GM18508 (cell line): ENCODE measurements at regions not wholly inside any gene's neighbourhood (a gene's known extent, or its start where the extent isn't known, plus 50 kb on each side); places are given as distances from the start of the nearest gene placed in this dataset.

Experiments used
- ATAC-seq: cut with Tn5 transposase; IDR thresholded peaks from one replicate; pipeline ENCODE4 v1.9.1; 2021; ENCODE audit warnings: moderate number of reproducible peaks; ENCODE audit not compliant: insufficient read depth, unreplicated experiment

DNA sequence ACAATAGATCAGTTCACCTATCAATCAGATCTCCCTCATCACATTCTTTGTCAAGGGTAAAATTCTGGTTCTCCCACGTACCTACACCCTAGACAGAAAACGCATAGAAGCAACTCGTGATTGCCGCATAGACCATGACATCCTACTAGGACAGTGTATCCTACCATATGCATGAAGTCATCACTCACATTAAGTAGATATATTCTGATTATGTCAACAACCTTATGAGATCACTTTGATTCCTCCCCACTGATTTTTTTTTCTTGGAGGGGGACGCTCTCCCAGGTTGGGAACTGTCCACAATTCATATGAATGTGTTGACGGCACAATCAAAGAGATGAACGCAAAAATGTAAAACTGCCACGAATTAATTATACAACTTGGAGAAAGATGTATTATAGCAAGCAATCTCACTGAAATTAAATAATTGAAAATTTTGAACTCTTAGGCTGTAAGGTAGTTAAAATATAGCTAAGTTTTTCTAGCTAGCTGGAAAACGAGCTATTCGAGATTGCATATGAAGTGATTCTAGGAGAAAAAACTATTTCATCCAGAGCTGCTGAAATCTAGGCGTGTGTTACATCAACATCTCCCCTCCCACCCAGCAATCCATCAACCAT lies 82.5 kb upstream of the CCDC28A start:
- no peak for ATAC-seq

GRCh38 chr6:138691595-138692057 lies 81.9 kb upstream of the CCDC28A start:
- no peak for ATAC-seq

GRCh38 chr6:138692058-138692977 lies 81.3 kb upstream of the CCDC28A start:
- no peak for ATAC-seq

GRCh38 chr6:138692978-138693909 lies 80.3 kb upstream of the CCDC28A start:
- ATAC-seq: no peak

GRCh38 chr6:138695193-138695592 lies 78.4 kb upstream of the CCDC28A start:
- ATAC-seq: no peak

- ATAC-seq: no peak
These were observed 59.1 kb upstream of the CCDC28A start for GRCh38 chr6:138714493-138714892.

GRCh38 chr6:138716013-138716412 lies 57.6 kb upstream of the CCDC28A start:
- no peak for ATAC-seq

DNA sequence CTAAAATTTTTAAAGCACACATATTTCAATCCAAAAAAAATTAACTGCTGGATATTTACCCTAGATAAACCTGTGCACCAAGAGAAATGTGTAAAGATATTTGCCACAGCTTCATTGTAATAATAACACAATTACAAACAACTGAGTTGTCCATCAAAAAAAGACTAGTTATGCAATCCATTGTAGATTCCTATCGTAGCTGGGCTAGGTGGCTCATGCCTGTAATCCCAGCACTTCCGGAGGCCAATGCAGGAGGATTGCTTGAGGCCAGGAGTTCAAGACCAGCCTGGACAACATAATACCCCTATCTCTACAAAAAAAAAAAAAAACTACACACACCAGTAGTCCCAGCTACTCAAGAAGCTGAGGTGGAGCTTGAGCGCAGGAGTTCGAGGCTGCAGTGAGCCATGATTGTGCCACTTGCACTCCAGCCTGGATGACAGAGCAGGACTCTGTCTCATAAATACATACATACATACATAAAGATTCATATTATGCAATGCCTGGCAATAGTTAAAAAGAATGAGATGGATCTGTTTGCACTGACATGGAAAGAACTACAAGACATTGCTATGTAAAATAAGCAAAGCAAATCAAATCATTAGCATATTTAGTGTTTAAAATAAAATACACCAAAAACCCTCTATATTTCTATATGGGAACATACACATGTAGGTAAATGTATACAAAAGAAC lies 56.5 kb upstream of the CCDC28A start:
- no peak for ATAC-seq

GRCh38 chr6:138719011-138719635 lies 54.4 kb upstream of the CCDC28A start:
- no peak for ATAC-seq

DNA sequence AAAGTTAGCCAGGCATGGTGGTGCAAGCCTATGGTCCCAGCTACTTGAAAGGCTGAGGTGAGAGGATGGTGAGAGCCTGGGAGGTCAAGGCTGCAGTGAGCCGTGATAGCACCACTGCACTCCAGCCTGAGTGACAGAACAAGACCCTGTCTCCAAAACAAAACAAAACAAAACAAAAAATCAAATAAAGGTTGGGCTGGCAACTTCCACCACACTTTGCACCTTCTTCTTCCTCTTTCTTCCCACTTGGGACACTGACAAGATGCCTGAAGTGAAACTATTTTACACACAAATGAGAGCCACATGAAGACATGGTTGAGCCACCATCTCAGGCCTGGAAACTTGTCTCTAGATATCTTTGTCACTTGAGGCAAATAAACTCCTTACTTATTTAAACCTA lies 53.8 kb upstream of the CCDC28A start:
- ATAC-seq: no peak

GRCh38 chr6:138722425-138723371 lies 50.9 kb upstream of the CCDC28A start:
- ATAC-seq: no peak
